Muscle layer of colon (tissue), 2 donors: ENCODE measurements at regions not wholly inside any gene's neighbourhood (a gene's known extent, or its start where the extent isn't known, plus 50 kb on each side); places are given as distances from the start of the nearest gene placed in this dataset.

Experiments
- H3K27ac ChIP-seq: one replicate; pipeline ENCODE4 v1.7.0; 2013; ENCODE audit warnings: low read depth, mild to moderate bottlenecking, low read length, moderate library complexity
- H3K27me3 ChIP-seq, 2 donors: one replicate each; pipeline ENCODE4 v1.7.0; 2013; ENCODE audit warnings: low read length in 2 of 2, mild to moderate bottlenecking in 2 of 2; ENCODE audit not compliant: insufficient read depth in 2 of 2, control insufficient read depth in 1 of 2
- H3K36me3 ChIP-seq: one replicate; pipeline ENCODE4 v1.7.0; 2013; ENCODE audit warnings: mild to moderate bottlenecking, low read length; ENCODE audit not compliant: insufficient read depth
- H3K4me1 ChIP-seq: one replicate; pipeline ENCODE4 v1.7.0; 2013; ENCODE audit warnings: mild to moderate bottlenecking, low read length; ENCODE audit not compliant: insufficient read depth
- H3K4me3 ChIP-seq, 2 donors: one replicate each; pipeline ENCODE4 v1.7.0; 2013; ENCODE audit warnings: low read length in 2 of 2, low read depth in 1 of 2, mild to moderate bottlenecking in 1 of 2, moderate library complexity in 1 of 2
- H3K9ac ChIP-seq: one replicate; pipeline ENCODE4 v1.7.0; 2013; ENCODE audit warnings: low read length
- H3K9me3 ChIP-seq: one replicate; pipeline ENCODE4 v1.7.0; 2013; ENCODE audit warnings: mild to moderate bottlenecking, low read length
- donor health status: abdominal sarcoma.
- donor health status: Adenocarcinoma of cecum.

GRCh38 chr2:147679191-147679954 lies 165.5 kb upstream of the ACVR2A start:
- Histone ChIP-seq H3K27ac (no peak overlapping the region), H3K4me1 (peaks cover 4% of the 10 kb centered on the region), H3K9ac (no peak overlapping the region), H3K27me3 (no peaks in the 10 kb centered on the region), H3K4me3 (no peak overlapping the region), H3K36me3 (no peaks in the 10 kb centered on the region), H3K9me3 (no peaks in the 10 kb centered on the region)

- Histone ChIP-seq H3K4me3 (no peak overlapping the region), H3K4me1 (no peaks in the 10 kb centered on the region), H3K27me3 (no peaks in the 10 kb centered on the region), H3K9ac (no peak overlapping the region), H3K36me3 (no peaks in the 10 kb centered on the region), H3K27ac (no peak overlapping the region), H3K9me3 (no peaks in the 10 kb centered on the region)
Observed at GRCh38 chr2:147665105-147665504, 179.7 kb upstream of the ACVR2A start.

- Histone ChIP-seq H3K9ac (no peak overlapping the region), H3K27me3 (no peaks in the 10 kb centered on the region), H3K4me1 (no peaks in the 10 kb centered on the region), H3K27ac (no peak overlapping the region), H3K36me3 (no peaks in the 10 kb centered on the region), H3K4me3 (no peak overlapping the region), H3K9me3 (no peaks in the 10 kb centered on the region)
Observed at GRCh38 chr2:147663962-147664361, 180.9 kb upstream of the ACVR2A start.

GRCh38 chr2:147663153-147663961 lies 181.5 kb upstream of the ACVR2A start:
- H3K9me3 ChIP-seq, result no peaks in the 10 kb centered on the region
- no peaks in the 10 kb centered on the region for H3K36me3 ChIP-seq
- no peak overlapping the region for H3K27ac ChIP-seq
- no peak overlapping the region for H3K4me3 ChIP-seq
- H3K4me1 ChIP-seq, result no peaks in the 10 kb centered on the region
- no peaks in the 10 kb centered on the region for H3K27me3 ChIP-seq
- no peak overlapping the region for H3K9ac ChIP-seq

GRCh38 chr2:147662221-147662620 lies 182.6 kb upstream of the ACVR2A start:
- H3K4me3 ChIP-seq, result no peak overlapping the region
- H3K4me1 ChIP-seq, result no peaks in the 10 kb centered on the region
- H3K27ac ChIP-seq, result no peak overlapping the region
- no peak overlapping the region for H3K9ac ChIP-seq
- H3K9me3 ChIP-seq, result no peaks in the 10 kb centered on the region
- H3K36me3 ChIP-seq, result no peaks in the 10 kb centered on the region
- H3K27me3 ChIP-seq, result no peaks in the 10 kb centered on the region

GRCh38 chr2:147660680-147661079 lies 184.1 kb upstream of the ACVR2A start:
- Histone ChIP-seq H3K27me3 (no peaks in the 10 kb centered on the region), H3K4me3 (no peak overlapping the region), H3K9ac (no peak overlapping the region), H3K27ac (no peak overlapping the region), H3K9me3 (no peaks in the 10 kb centered on the region), H3K36me3 (no peaks in the 10 kb centered on the region), H3K4me1 (no peaks in the 10 kb centered on the region)

- H3K27me3 ChIP-seq, result no peaks in the 10 kb centered on the region
- no peak overlapping the region for H3K9ac ChIP-seq
- no peaks in the 10 kb centered on the region for H3K4me1 ChIP-seq
- no peak overlapping the region for H3K27ac ChIP-seq
- H3K36me3 ChIP-seq, result no peaks in the 10 kb centered on the region
- H3K4me3 ChIP-seq, result no peak overlapping the region
- H3K9me3 ChIP-seq, result no peaks in the 10 kb centered on the region
Observed at GRCh38 chr2:147659051-147659450, 185.8 kb upstream of the ACVR2A start.

GRCh38 chr2:147657086-147658000 lies 187.5 kb upstream of the ACVR2A start:
- no peaks in the 10 kb centered on the region for H3K9me3 ChIP-seq
- no peak overlapping the region for H3K9ac ChIP-seq
- H3K4me1 ChIP-seq, result no peaks in the 10 kb centered on the region
- no peak overlapping the region for H3K4me3 ChIP-seq
- H3K36me3 ChIP-seq, result no peaks in the 10 kb centered on the region
- no peaks in the 10 kb centered on the region for H3K27me3 ChIP-seq
- H3K27ac ChIP-seq, result no peak overlapping the region

- Histone ChIP-seq H3K4me3 (no peak overlapping the region), H3K4me1 (no peaks in the 10 kb centered on the region), H3K9ac (no peak overlapping the region), H3K27me3 (no peaks in the 10 kb centered on the region), H3K36me3 (no peaks in the 10 kb centered on the region), H3K27ac (no peak overlapping the region), H3K9me3 (no peaks in the 10 kb centered on the region)
Observed at GRCh38 chr2:147649998-147650397, 194.8 kb upstream of the ACVR2A start.

GRCh38 chr2:147649286-147649685 lies 195.5 kb upstream of the ACVR2A start:
- H3K27me3 ChIP-seq, result no peaks in the 10 kb centered on the region

GRCh38 chr2:147648471-147648870 lies 196.4 kb upstream of the ACVR2A start:
- no peaks in the 10 kb centered on the region for H3K27me3 ChIP-seq
- no peak overlapping the region for H3K9ac ChIP-seq
- no peaks in the 10 kb centered on the region for H3K36me3 ChIP-seq
- no peaks in the 10 kb centered on the region for H3K9me3 ChIP-seq
- no peaks in the 10 kb centered on the region for H3K4me1 ChIP-seq
- H3K4me3 ChIP-seq, result no peak overlapping the region
- no peak overlapping the region for H3K27ac ChIP-seq

More at GRCh38 chr2:147649286-147649685, 195.5 kb upstream of the ACVR2A start:
- H3K4me1 ChIP-seq, result no peaks in the 10 kb centered on the region
- no peak overlapping the region for H3K4me3 ChIP-seq
- H3K27ac ChIP-seq, result no peak overlapping the region
- no peaks in the 10 kb centered on the region for H3K36me3 ChIP-seq
- H3K9ac ChIP-seq, result no peak overlapping the region
- no peaks in the 10 kb centered on the region for H3K9me3 ChIP-seq
